Kidney tubule cell (primary cell): ENCODE measurements at regions not wholly inside any gene's neighbourhood (a gene's known extent, or its start where the extent isn't known, plus 50 kb on each side); places are given as distances from the start of the nearest gene placed in this dataset.
"Not testable (repeated sequence)": the region's sequence is repeated elsewhere in the genome, so short reads cannot be mapped to it uniquely, and the experiment has no call there.

Experiments used
- DNase-seq: peaks from one replicate; pipeline ENCODE4 v3.0.0-alpha.2; 2018; ENCODE audit warnings: low spot score

GRCh38 chr11:97883086-97883485, 1137.7 kb upstream of the CNTN5 start:
- no peak for DNase-seq

- no peak for DNase-seq
These were observed 1132.1 kb upstream of the CNTN5 start for GRCh38 chr11:97888641-97889040.

GRCh38 chr11:97890466-97890865, 1130.3 kb upstream of the CNTN5 start:
- DNase-seq, result no peak

GRCh38 chr11:97893612-97894011, 1127.1 kb upstream of the CNTN5 start:
- no peak for DNase-seq

GRCh38 chr11:97894978-97895377, 1125.8 kb upstream of the CNTN5 start:
- no peak for DNase-seq

- no peak for DNase-seq
These were observed 1125.2 kb upstream of the CNTN5 start for GRCh38 chr11:97895572-97895971.

- no peak for DNase-seq
These were observed 1117.9 kb upstream of the CNTN5 start for GRCh38 chr11:97902828-97903227.

GRCh38 chr11:97905101-97905500, 1115.6 kb upstream of the CNTN5 start:
- DNase-seq, result no peak

- no peak for DNase-seq
These were observed 1115.1 kb upstream of the CNTN5 start for GRCh38 chr11:97905671-97906070.

- no peak for DNase-seq
These were observed 1112.4 kb upstream of the CNTN5 start for GRCh38 chr11:97908354-97908753.

- DNase-seq, result no peak
These were observed 1110.9 kb upstream of the CNTN5 start for GRCh38 chr11:97909614-97910399.

- no peak for DNase-seq
These were observed 1108.1 kb upstream of the CNTN5 start for GRCh38 chr11:97912629-97913028.

GRCh38 chr11:97922933-97923332, 1097.8 kb upstream of the CNTN5 start:
- not testable (repeated sequence) for DNase-seq

GRCh38 chr11:97934572-97935208, 1086.1 kb upstream of the CNTN5 start:
- no peak for DNase-seq

GRCh38 chr11:97937501-97937900, 1083.2 kb upstream of the CNTN5 start:
- DNase-seq, result peak; percentile 4

- no peak for DNase-seq
These were observed 1082.0 kb upstream of the CNTN5 start for GRCh38 chr11:97938789-97939188.

- no peak for DNase-seq
These were observed 1077.3 kb upstream of the CNTN5 start for GRCh38 chr11:97943493-97943892.

GRCh38 chr11:97948793-97949192, 1072.0 kb upstream of the CNTN5 start:
- DNase-seq, result no peak

GRCh38 chr11:97955595-97955994, 1065.2 kb upstream of the CNTN5 start:
- DNase-seq, result no peak

- no peak for DNase-seq
These were observed 1063.8 kb upstream of the CNTN5 start for GRCh38 chr11:97956904-97957303.

GRCh38 chr11:97961431-97961830, 1059.3 kb upstream of the CNTN5 start:
- no peak for DNase-seq

GRCh38 chr11:97962758-97963157, 1058.0 kb upstream of the CNTN5 start:
- no peak for DNase-seq

GRCh38 chr11:97963528-97964331, 1057.0 kb upstream of the CNTN5 start:
- DNase-seq, result no peak
